SK-N-MC (cell line): ENCODE measurements at regions not wholly inside any gene's neighbourhood (a gene's known extent, or its start where the extent isn't known, plus 50 kb on each side); places are given as distances from the start of the nearest gene placed in this dataset.

ENCODE experiments used
- EZH2 ChIP-seq: fragments of 200-600 bp; sonication (generic); IDR thresholded peaks from one replicate; pipeline ENCODE4 v1.6.1; 2017; ENCODE audit warnings: antibody characterized with exemption
- POLR2AphosphoS5 ChIP-seq: IDR thresholded peaks from 2 replicates; pipeline ENCODE4 v1.6.1; 2012; ENCODE audit warnings: mild to moderate bottlenecking, low read depth, low read length, borderline replicate concordance

- TF ChIP-seq POLR2AphosphoS5 (no peak), EZH2 (no peak)
These were observed 729.6 kb upstream of the GJE1 start for GRCh38 chr6:141403103-141403502.
